Osteocyte (in vitro differentiated cells): ENCODE measurements at regions not wholly inside any gene's neighbourhood (a gene's known extent, or its start where the extent isn't known, plus 50 kb on each side); places are given as distances from the start of the nearest gene placed in this dataset.

ENCODE experiments used
- DNase-seq: peaks from one replicate; pipeline ENCODE4 v3.0.0; 2021; ENCODE audit warnings: mixed read lengths; ENCODE audit not compliant: unreplicated experiment; ENCODE audit errors: extremely low spot score
- H3K27ac Mint-ChIP-seq: one replicate; pipeline ENCODE4 v1.8.0; 2021; ENCODE audit warnings: mild to moderate bottlenecking, mixed read lengths; ENCODE audit not compliant: unreplicated experiment
- H3K27me3 Mint-ChIP-seq: one replicate; pipeline ENCODE4 v1.8.0; 2021; ENCODE audit warnings: mixed read lengths; ENCODE audit not compliant: unreplicated experiment
- H3K36me3 Mint-ChIP-seq: one replicate; pipeline ENCODE4 v1.8.0; 2021; ENCODE audit warnings: mixed read lengths; ENCODE audit not compliant: unreplicated experiment
- H3K4me1 Mint-ChIP-seq: one replicate; pipeline ENCODE4 v1.8.0; 2021; ENCODE audit warnings: mixed read lengths; ENCODE audit not compliant: unreplicated experiment
- H3K4me3 Mint-ChIP-seq: one replicate; pipeline ENCODE4 v1.8.0; 2021; ENCODE audit warnings: mild to moderate bottlenecking, moderate library complexity, mixed read lengths; ENCODE audit not compliant: unreplicated experiment
- H3K9me3 Mint-ChIP-seq: one replicate; pipeline ENCODE4 v1.8.0; 2021; ENCODE audit warnings: mixed read lengths; ENCODE audit not compliant: unreplicated experiment
- TF ChIP-seq, protein P1 (sequence below): fragments of 200-600 bp; sonication (generic); IDR thresholded peaks from 2 replicates; pipeline ENCODE4 v1.5.0; 2021; ENCODE audit warnings: antibody characterized with exemption, mild to moderate bottlenecking, moderate library complexity

DNA sequence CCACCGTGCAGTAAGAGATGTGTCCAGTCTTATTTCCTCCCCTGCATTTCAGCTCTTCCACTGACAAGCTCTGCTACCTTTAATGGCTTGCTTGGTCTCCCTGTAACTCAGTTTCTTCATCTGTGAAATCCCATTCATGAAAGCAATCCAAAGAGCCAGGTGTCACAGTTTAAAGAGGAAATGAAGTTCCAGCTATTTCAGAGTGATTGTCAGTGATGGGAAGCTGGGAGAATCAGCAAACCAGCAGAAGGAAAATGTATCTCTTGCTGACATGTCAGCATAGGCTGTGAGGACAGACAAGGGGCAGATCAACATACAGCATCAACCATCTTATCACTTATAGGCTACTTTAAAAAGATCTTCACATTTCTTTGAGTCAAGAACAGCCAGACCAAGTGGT lies 445.3 kb downstream of the ADRA2A start:
- Mint-ChIP-seq H3K27me3 (no peaks in the 10 kb centered on the region), H3K4me1 (no peaks in the 10 kb centered on the region), H3K9me3 (no peaks in the 10 kb centered on the region), H3K27ac (no peak overlapping the region), H3K36me3 (no peaks in the 10 kb centered on the region), H3K4me3 (no peak overlapping the region)
- TF ChIP-seq, protein P1, sequence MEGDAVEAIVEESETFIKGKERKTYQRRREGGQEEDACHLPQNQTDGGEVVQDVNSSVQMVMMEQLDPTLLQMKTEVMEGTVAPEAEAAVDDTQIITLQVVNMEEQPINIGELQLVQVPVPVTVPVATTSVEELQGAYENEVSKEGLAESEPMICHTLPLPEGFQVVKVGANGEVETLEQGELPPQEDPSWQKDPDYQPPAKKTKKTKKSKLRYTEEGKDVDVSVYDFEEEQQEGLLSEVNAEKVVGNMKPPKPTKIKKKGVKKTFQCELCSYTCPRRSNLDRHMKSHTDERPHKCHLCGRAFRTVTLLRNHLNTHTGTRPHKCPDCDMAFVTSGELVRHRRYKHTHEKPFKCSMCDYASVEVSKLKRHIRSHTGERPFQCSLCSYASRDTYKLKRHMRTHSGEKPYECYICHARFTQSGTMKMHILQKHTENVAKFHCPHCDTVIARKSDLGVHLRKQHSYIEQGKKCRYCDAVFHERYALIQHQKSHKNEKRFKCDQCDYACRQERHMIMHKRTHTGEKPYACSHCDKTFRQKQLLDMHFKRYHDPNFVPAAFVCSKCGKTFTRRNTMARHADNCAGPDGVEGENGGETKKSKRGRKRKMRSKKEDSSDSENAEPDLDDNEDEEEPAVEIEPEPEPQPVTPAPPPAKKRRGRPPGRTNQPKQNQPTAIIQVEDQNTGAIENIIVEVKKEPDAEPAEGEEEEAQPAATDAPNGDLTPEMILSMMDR = no peak
- DNase-seq = no peak

DNA sequence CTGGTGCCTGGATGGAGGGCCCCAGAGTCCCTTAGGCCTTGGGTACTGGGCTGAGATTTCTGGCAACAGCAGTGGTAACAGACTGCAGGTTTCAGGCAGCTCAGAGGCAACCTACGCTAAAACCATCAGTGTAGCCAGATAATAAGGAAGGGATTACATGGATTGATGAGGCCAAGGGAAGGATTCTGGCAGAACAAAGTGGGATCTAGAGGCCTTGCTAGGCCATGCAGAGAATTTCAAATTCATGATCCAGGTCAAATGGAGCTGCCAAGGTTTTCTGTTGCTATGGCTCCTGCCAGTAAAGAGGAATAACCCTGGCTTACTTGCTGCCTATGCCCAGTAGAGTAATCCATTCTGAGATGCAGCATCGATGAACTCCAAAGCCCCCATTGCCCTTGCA lies 445.7 kb downstream of the ADRA2A start:
- no peak overlapping the region for H3K4me3 Mint-ChIP-seq
- H3K27ac Mint-ChIP-seq = no peak overlapping the region
- TF ChIP-seq, protein P1 = no peak
- no peak for DNase-seq
- H3K4me1 Mint-ChIP-seq = no peaks in the 10 kb centered on the region
- no peaks in the 10 kb centered on the region for H3K27me3 Mint-ChIP-seq
- H3K9me3 Mint-ChIP-seq = no peaks in the 10 kb centered on the region
- H3K36me3 Mint-ChIP-seq = no peaks in the 10 kb centered on the region

DNA sequence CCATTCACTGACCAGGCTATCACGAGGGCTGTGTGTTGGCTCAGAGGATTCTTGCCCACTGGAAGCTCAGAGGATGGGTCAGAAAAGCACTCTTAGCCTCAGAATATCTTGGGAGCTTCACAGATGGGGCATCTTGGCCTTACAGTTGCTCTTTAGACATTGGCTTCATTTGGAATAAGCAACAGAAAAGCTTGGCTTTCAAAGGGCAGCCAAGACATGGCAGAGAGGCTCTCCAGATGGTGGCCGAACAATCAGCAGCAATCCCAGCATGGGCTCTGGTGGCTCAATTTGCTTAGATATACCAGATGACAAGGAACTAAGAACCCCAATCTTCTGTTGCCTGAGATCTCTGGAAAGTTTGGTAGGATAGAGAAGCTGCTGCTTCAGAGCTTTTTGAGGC lies 446.2 kb downstream of the ADRA2A start:
- Mint-ChIP-seq H3K36me3 (no peaks in the 10 kb centered on the region), H3K9me3 (no peaks in the 10 kb centered on the region), H3K27me3 (no peaks in the 10 kb centered on the region), H3K27ac (no peak overlapping the region), H3K4me1 (no peaks in the 10 kb centered on the region), H3K4me3 (no peak overlapping the region)
- TF ChIP-seq, protein P1 = no peak
- no peak for DNase-seq

DNA sequence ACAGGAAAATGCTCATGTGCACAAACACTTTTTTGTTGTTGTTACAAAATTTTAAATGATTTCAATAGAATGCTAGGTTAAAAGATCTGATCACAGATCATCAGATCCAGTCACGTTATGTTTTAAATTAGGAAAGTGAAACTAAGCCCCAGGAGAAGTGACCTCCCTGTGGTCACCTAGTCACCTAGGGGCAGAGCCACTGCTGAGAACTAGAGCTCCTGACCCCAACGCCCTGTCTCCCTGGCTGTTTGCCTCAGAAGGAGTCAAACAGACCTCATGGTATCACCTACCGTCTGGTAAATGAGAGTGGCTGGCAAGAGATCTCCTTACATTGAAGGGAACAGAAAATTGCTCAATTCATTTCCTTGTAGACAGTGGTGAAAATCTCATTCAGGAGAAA lies 447.3 kb downstream of the ADRA2A start:
- no peak for DNase-seq
- H3K27ac Mint-ChIP-seq = no peak overlapping the region
- H3K4me1 Mint-ChIP-seq = no peaks in the 10 kb centered on the region
- H3K36me3 Mint-ChIP-seq = no peaks in the 10 kb centered on the region
- no peaks in the 10 kb centered on the region for H3K9me3 Mint-ChIP-seq
- TF ChIP-seq, protein P1 = no peak
- no peak overlapping the region for H3K4me3 Mint-ChIP-seq
- H3K27me3 Mint-ChIP-seq = no peaks in the 10 kb centered on the region

DNA sequence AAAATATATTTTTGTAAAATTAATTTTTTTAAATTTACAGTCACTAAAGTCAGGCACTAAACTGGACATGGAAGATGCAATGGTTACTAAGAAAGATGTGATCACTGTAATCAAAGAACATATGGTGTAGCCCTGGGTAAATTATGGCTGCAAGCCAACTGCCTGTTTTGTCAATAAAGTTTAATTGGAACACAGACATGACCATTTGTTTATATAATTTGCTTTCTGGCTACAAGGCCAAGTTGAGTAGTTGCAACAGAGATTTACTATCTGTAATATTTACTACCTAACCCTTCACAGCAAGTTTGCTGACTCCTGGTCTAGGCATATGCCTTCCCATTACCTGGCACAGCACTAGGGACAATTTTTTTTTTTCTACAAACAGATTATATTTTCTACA lies 448.9 kb downstream of the ADRA2A start:
- Mint-ChIP-seq H3K9me3 (no peaks in the 10 kb centered on the region), H3K27me3 (no peaks in the 10 kb centered on the region), H3K4me3 (no peak overlapping the region), H3K36me3 (no peaks in the 10 kb centered on the region), H3K27ac (no peak overlapping the region), H3K4me1 (no peaks in the 10 kb centered on the region)
- DNase-seq = no peak
- TF ChIP-seq, protein P1 = no peak
